ENCODE measurements at regions not wholly inside any gene's neighbourhood (a gene's known extent, or its start where the extent isn't known, plus 50 kb on each side); places are given as distances from the start of the nearest gene placed in this dataset.

DNA sequence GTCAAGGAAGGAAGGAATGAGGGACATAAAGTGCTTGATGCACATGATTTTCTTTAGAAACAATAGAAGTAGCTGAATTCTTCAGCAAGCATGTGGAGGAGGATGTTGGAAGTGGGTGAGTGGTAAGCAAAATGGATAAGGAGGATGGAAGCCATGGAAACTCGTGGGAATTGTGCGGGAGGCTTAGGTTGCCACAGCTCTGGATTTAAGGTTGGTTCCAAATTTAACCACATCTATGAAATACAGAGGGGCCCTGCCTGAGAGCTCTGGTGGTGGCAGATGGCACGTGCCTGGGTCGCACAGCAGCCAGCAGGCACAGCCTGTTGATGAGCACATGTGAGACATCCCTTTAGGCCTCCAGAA lies 284.7 kb downstream of the SMARCA2 start:
- DNase-seq (no peak), ATAC-seq (no peak)
- intact Hi-C loops (cut with DNase I, micrococcal nuclease): no loop called here

DNA sequence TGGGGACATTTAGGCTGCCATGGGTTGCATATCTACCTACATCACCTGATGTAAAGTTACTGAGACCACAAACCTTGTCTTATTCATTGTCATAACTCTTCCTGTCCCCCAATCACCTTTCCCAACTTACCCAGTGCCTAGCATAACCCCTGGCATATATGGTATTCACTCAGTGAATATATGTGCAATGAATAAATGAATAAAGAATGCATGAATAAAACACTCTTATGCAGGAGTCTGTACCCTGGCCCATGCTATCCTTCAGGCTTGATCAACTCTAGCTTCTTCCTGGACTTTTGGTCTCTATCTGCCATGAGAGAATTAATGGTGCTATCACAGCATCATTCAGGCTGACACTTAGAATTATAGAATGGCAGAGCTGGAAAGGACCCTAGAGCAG lies 285.2 kb downstream of the SMARCA2 start:
- no peak for ATAC-seq
- intact Hi-C loops (cut with DNase I, micrococcal nuclease): no loop called here
- DNase-seq: no peak

DNA sequence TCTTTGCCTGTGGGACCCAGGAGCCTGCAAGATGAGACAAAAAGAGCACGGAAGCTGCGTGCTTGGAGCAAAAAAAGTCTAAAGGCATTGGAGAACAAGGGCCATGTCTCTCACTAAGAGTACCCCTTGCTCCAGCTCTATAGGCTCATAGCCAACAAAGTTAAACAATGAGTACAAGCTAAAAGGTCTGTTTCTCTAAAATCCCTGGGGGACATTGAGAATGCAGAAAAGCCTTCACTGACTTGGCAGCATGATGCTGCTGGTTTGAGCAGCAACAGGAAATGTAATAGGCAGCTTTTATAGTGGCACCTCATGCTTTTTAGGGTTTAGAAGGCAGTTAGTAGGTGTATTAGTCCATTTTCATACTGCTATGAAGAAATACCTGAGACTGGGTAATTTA lies 287.5 kb downstream of the SMARCA2 start:
- DNase-seq: no peak
- intact Hi-C loops (cut with DNase I, micrococcal nuclease): no loop called here
- ATAC-seq: no peak

DNA sequence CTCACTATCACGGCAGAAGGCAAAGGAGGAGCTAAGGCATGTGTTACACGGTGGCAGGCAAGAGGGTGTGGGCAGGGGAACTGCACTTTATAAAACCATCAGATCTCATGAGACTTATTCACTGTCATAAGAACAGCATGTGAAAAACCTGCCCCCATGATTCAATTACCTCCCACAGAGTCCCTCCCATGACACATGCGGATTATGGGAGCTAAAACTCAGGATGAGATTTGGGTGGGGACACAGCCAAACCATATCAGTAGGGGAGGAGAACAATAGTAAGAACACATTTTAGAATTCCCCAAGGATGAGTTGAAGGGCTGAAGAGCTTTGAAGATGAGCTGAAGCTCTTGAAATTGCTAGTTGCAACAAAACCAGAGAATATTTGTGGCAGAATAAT lies 287.9 kb downstream of the SMARCA2 start:
- intact Hi-C loops (cut with DNase I, micrococcal nuclease): no loop called here
- DNase-seq (no peak), ATAC-seq (no peak)

DNA sequence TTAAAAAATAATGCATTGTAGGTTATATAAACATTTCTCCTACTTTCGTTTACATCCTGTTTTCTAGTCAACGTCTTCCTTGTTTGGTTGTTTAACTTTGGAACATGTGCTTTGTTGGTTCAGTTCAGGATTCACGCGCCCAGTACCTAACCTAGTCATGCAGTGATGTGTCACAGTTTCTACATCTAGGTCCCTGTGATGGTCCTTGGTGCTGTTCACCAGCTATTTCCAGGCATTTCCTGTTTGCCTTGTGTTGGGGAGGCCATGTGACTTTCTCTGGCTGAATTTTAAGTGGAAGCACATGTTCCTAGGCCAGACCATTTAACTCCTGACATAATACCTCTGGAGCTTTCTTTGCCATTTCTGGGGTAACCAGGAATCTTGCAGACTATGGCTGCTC lies 292.3 kb downstream of the SMARCA2 start:
- no peak for DNase-seq
- intact Hi-C loops (cut with DNase I, micrococcal nuclease): no loop called here
- ATAC-seq: no peak

DNA sequence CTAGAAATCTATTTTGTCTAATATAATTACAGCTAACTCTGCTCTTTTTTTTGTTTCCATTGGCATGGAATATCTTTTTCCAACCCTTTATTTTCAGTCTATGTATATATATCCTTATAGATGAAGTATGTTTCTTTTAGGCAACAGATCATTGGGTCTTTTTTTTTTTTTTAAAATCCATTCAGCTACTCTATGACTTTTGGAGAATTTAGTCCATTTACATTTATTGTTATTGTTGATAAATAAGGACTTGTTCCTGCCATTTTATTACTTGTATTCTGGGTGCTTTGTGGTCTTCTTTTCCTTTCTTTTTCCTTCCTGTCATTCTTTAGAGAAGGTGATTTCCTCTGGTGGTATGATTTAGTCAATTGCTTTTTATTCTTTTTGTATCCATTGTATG lies 296.8 kb downstream of the SMARCA2 start:
- intact Hi-C loops (cut with DNase I, micrococcal nuclease): no loop called here
- no peak for ATAC-seq

DNA sequence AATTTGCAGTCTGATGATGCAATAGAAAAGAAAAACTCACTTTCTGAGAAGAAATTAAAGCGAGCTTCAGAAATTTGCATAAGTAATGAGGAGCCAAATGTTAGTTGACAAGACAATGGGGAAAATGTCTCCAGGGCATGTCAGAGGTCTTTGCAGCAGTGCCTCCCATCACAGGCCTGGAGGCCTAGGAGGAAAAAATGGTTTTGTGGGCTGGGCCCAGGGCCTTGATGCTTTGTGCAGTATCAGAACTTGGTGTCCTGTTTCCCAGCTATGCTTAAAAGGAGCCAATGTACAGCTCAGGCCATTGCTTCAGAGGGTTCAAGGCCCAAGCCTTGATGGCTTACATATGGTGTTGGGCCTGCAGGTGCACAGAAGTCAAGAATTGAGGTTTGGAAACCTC lies 298.4 kb downstream of the SMARCA2 start:
- no peak for DNase-seq
- intact Hi-C loops (cut with DNase I, micrococcal nuclease): no loop called here
- no peak for ATAC-seq

More for the DNA sequence above, 296.8 kb downstream of the SMARCA2 start:
- DNase-seq: no peak

DNA sequence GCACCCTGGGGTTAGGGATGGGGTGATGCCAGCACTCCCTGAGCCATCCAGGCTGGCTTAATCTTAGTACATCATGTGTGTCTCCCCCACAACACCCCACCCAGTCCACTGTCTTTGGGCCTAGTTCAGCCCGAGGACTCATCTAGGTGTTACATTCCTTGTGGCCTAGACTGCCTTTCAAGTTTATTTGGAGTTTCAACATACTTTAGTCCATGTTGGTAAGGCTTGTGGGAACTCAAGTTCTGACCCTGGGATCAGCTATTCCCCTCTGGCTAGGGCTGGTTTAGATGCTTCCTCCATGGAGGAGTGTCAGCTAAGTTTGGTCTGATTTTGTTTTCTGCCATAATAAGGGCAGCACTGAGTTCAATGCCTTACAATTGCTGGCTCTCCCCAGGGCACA lies 302.4 kb downstream of the SMARCA2 start:
- intact Hi-C loops (cut with DNase I, micrococcal nuclease): no loop called here
- DNase-seq (no peak), ATAC-seq (no peak)

DNA sequence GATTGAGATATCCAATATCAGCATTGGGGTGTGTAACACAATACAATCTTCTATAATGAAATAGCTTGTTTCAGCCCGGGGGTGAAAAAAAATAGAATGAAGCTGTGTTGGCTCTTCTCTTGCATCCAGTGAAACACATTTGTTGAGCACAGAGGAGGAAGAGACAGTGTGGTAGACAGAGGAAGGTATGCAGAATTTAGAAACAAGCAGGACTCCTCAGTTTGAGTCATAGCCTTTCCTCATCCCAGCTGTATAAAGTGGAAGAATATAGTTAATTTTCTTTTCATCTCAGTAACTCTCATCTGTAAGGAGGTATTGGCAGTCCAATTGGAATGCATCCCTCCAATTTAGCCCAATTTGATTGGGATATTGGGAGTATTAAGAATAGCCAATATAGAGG lies 302.2 kb upstream of the VLDLR start:
- intact Hi-C loops (cut with DNase I, micrococcal nuclease): no loop called here
- no peak for ATAC-seq
- DNase-seq: no peak

DNA sequence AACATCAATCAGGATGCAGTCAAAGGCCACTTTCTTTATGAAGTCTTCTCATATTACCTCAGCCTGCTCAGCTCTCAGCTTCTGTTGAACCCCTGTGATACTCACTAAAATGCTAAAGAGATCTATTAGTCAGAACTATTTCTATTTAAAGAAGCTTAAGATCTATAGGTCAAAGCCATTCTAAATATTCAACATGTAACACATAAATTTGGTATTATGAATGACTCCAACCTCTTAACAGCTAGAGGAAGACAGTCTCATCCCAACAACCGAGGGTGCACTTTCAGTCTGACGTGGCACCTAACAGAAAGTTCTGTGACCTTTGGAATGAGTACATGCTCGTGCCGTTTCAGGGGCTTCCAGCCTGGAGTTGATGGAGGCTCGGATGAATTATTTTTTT lies 301.5 kb upstream of the VLDLR start:
- intact Hi-C loops (cut with DNase I, micrococcal nuclease): no loop called here
- DNase-seq (no peak), ATAC-seq (no peak)

DNA sequence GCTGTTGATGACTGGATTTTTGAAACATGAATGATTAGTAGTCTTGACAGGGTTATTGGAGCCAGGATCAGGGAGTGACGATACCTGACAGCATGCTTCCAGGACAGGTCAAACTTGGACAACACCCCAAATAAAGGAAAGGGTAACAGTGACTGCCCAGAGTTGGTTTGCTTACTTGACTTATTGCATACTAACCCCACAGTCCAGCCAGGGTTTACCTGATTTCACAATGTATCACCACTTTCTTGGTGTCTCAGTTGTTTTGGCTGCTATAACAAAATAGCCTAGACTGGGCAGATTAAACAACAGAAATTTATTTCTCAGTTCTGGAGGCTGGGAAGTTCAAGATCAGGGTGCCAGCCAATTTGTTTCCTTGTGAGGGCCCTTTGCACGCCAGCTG lies 301.0 kb upstream of the VLDLR start:
- DNase-seq (no peak), ATAC-seq (no peak)
- intact Hi-C loops (cut with DNase I, micrococcal nuclease): no loop called here

DNA sequence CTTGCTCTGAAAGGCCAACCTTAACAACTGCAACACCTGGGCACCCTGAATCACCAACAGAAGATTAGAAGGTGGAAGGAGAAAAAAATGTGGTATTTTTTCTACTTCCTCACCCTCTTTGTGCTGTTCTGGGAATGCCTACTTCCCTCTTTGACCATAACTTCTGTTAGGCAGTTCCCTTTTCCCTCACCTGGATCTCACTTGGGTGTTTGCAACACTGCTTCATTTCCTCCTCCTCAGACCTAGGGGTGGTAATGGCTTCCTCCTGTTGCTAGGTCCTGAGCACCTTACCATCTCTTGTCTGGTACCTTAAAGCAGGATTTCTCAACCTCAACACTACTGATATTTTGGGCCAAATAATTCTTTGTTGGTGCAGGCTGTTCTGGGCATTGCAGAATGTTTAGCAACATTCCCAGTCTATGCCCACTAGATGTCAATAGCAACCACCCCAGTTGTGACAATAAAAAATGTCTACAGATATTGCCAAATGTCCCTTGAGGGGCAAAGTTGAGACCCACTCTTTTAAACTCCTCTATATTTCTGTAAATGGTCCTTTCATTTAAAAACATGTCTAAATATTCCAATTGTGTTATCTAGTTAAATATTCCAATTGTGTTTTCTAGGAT lies 300.0 kb upstream of the VLDLR start:
- no peak for ATAC-seq
- intact Hi-C loops (cut with DNase I, micrococcal nuclease): no loop called here

DNA sequence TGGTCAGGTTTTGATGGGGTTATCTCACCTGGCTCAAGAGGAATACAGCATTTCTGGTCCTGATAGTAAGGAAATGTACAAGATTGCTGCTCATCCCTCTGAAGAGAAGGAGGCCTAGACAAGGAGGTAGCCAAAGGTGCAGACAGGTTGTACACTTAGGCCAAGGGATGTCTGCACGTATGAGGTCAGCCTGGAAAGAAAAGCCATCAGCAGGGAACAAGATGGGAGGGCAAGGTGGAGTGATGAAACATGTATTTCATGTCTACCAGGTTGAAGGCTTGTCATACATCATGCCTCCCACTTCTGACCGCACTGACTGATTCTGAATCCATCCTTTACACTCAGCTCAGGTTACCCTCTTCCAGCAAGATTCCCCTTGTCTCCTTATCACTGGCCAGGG lies 296.8 kb upstream of the VLDLR start:
- ATAC-seq: no peak
- intact Hi-C loops (cut with DNase I, micrococcal nuclease): no loop called here
- DNase-seq: no peak

More for the DNA sequence above, 300.0 kb upstream of the VLDLR start:
- DNase-seq: no peak

DNA sequence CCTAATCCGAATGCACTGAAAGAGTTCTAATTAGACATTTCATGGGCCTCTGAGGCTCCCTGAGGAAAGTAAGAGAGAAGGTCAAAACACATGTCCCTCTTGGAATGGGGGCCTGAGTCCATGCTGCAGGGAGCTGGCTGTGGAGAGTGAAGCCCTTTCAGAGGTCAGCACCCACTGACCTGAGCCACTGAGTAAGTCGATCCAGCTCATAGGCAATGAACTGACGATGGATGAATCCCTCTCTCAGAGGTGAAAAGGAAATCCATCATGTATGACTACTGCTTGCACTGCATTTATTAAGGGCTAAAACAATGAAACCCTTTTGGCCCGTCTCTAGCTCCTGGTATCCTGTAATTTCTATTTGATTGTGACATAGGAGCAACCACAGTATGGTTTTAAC lies 288.9 kb upstream of the VLDLR start:
- ATAC-seq: no peak
- intact Hi-C loops (cut with DNase I, micrococcal nuclease): no loop called here
- DNase-seq: no peak

DNA sequence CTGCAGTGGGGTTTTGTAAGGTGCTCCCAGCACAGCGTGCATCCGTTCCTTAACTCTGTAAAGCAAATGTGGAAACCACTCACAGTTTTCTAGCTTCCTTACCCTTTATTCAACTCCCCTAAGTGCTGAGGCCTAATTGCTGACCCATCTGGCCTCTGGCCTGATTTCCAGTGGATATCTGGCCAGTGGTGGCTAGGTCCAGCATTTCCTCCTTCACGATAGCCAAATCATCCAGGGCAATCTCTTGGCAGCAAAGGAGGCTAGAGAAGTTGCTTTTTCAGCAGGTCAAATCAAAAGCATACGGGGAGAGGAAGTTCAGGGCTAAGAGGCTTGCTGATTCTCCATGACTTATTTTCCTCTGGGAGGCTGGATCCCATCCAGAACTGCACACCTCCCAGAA lies 286.3 kb upstream of the VLDLR start:
- intact Hi-C loops (cut with DNase I, micrococcal nuclease): no loop called here
- no peak for DNase-seq
- ATAC-seq: no peak

DNA sequence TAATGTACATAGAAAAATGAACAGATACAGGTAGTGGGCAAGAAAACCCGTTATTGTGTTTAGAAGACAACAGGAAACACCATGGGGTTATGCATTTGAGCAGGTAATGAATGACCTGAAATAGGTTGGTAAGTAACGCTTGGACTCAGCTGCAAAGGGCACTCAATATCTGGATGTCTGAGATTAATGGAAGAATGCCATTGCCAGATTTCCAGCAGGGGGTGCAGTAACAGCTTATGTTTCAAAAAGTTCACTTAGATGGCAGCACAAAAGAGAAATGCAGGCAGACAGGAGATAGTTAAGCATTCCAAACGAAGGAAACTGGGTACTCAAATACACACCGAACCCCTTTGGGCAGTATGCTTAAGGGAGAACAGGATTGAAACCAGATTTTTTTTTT lies 285.5 kb upstream of the VLDLR start:
- DNase-seq (no peak), ATAC-seq (no peak)
- intact Hi-C loops (cut with DNase I, micrococcal nuclease): no loop called here

DNA sequence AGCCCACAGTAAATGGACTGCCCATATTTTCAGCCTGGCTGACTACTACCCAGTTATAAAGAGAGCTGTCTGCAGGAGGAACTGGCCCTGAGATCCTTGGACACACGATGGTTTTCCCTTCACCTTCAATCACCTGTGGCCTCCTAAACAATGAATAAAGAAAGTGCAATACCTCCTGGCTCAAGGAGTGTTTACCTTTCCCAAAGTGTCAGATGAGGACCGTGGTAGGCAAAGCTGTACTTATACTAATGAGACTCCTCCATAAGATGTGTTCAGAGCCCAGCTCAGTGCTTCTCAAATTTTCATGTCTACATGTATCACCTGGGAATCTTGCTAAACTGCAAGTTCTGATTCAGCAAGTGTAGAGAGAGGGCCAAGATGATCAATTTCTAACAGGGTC lies 284.5 kb upstream of the VLDLR start:
- no peak for ATAC-seq
- intact Hi-C loops (cut with DNase I, micrococcal nuclease): no loop called here
- DNase-seq: no peak

DNA sequence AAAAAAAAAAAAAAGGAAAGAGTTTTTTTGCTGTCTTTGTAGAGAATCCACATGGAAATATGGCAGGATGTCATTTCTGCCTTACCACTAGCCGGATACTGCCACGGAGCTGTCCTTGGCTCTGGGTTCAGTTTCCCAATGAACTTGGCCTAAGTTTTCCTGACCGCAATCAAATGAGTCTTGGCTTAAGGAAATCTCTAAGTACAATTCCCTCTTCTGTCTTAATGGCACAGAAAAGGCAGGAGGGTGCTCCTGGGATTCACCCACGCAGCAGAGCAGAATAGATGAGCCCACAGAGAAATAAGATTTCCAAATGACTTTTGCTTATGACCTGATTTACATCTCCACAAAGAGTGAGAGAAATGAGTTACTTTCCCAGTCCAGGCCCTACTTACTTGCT lies 284.0 kb upstream of the VLDLR start:
- ATAC-seq: no peak
- no peak for DNase-seq
- intact Hi-C loops (cut with DNase I, micrococcal nuclease): no loop called here

DNA sequence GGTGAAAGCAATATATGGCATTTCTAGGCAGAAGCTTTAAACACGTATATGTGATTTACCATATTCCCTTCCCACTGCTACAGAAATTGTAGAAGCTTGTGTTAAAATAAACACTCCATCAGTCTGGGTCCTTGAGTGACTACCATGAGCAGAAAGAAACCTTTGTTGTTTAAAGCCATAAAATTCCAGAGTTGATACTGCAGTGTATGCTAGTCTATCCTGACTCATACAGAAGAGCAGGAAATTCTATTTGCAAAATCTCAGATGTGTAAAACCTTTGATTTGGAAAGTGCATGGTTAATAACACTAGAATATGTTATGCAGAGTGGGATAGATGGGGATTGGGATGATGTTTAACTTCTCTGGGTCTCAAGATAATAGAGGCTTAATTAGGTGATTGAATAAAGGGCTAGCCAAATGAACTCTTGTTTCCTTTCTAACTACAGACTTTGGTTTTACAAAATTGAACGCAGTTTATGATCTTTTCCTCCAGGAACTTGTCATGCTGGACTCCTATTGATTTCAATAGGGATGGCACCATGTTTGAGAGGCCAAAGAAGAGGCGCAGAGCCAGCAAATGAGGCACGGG lies 282.7 kb upstream of the VLDLR start:
- DNase-seq (no peak), ATAC-seq (peak; percentile 58)
- intact Hi-C loops (cut with DNase I, micrococcal nuclease): no loop called here

DNA sequence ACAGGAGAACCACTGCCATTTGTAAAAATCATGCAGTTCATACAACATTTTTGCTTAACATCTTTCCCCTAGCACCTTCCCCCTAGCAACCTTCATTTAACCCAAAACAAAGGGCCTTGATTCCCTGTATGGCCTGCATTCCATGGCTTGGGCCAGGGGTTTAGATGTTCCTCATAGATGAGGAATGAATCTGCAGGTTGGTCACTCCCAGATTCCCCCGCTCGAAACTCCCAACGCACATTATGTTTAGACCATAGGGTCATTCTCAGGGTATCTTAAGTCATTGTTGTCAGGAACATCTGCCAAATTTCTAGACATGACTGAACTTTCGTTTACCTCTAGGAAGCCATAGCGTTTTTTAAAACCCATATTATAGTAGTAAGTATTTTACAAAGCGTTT lies 282.2 kb upstream of the VLDLR start:
- intact Hi-C loops (cut with DNase I, micrococcal nuclease): no loop called here
- ATAC-seq: no peak
- DNase-seq: no peak

DNA sequence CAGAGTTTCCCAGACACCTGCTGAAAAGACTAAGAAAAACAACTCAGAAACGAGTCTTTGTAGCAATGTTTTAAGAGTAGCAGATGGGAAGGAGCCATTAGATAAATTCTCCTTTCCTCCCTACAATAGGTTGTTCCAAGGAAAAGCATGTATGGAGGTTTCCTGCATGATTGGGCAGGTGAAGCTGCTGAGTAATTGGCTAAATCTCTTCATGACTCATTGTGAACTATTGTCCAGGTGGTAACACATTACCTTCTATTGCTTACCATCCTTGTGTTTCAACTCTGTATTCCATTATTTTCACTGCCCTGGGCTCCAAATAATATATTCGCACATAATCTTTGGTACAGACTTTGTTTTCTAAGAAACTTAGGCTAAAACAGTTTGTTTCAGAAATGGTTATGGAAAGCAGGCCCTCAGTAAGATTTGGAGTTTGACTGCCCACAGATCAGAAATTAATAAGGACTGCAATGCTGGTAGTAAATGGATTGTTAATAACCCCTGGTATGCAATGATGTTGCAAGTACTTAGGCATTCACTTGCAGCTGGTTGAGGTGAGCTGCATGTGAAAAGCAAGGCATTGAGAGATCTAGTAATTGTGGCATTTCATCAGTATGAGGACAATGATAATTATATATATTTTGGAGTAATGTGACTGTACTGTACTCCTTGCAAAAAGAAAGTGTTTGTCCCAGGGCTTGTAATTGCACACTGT lies 281.4 kb upstream of the VLDLR start:
- no peak for ATAC-seq
- DNase-seq: no peak
- intact Hi-C loops (cut with DNase I, micrococcal nuclease): no loop called here

All from left colon (tissue), 2 donors.